DMS114 treated with DMSO at 0.1 percent for 48 hours (cell line): ENCODE measurements at regions not wholly inside any gene's neighbourhood (a gene's known extent, or its start where the extent isn't known, plus 50 kb on each side); places are given as distances from the start of the nearest gene placed in this dataset.
A peak's percentile ranks its signal among the peaks of the same experiment; 100 is the strongest.

Source experiments
- DNase-seq: peaks from one replicate; lab custom pipeline; 2025; ENCODE audit not compliant: unreplicated experiment; lab: John Stamatoyannopoulos, UW

- no peak for DNase-seq
These were observed 52.1 kb upstream of the DIPK1A start for GRCh38 chr1:93013145-93014065.

- DNase-seq = no peak
These were observed 52.9 kb upstream of the DIPK1A start for GRCh38 chr1:93014168-93014567.

- no peak for DNase-seq
These were observed 54.3 kb upstream of the DIPK1A start for GRCh38 chr1:93015590-93015989.

- DNase-seq = no peak
These were observed 54.9 kb upstream of the DIPK1A start for GRCh38 chr1:93016171-93016570.

GRCh38 chr1:93021539-93022134 is 57.4 kb upstream of the MTF2 start:
- DNase-seq = peak; percentile 66

GRCh38 chr1:93022580-93022979 is 56.5 kb upstream of the MTF2 start:
- DNase-seq = no peak

- DNase-seq = no peak
These were observed 55.8 kb upstream of the MTF2 start for GRCh38 chr1:93023281-93023680.

GRCh38 chr1:93025572-93025971 is 53.5 kb upstream of the MTF2 start:
- DNase-seq = no peak

GRCh38 chr1:93028542-93028941 is 50.5 kb upstream of the MTF2 start:
- DNase-seq = no peak
